GM18508 (cell line): ENCODE measurements at regions not wholly inside any gene's neighbourhood (a gene's known extent, or its start where the extent isn't known, plus 50 kb on each side); places are given as distances from the start of the nearest gene placed in this dataset.
"Not testable (repeated sequence)": the region's sequence is repeated elsewhere in the genome, so short reads cannot be mapped to it uniquely, and the experiment has no call there.

Experiments
- ATAC-seq: cut with Tn5 transposase; IDR thresholded peaks from one replicate; pipeline ENCODE4 v1.9.1; 2021; ENCODE audit warnings: moderate number of reproducible peaks; ENCODE audit not compliant: insufficient read depth, unreplicated experiment

DNA sequence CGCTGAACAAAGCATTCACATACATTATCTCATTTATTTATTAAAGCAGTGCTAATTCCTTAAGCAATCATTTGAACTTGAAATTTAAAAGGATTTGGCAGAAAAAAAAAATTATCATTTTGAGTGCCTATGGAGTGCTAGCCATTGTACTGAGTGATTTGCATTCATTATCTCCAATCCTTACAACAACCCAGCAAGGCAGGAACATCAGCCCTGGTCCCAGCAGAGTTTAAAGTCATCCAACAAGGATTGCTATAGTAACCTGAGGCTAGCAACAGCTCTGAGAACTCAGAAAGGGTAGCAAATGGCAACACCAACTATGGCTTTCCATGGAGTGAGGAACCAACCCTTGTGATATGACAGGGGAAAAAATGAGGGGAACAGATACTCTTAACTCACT, 237.6 kb upstream of the SETMAR start:
- ATAC-seq, result no peak

DNA sequence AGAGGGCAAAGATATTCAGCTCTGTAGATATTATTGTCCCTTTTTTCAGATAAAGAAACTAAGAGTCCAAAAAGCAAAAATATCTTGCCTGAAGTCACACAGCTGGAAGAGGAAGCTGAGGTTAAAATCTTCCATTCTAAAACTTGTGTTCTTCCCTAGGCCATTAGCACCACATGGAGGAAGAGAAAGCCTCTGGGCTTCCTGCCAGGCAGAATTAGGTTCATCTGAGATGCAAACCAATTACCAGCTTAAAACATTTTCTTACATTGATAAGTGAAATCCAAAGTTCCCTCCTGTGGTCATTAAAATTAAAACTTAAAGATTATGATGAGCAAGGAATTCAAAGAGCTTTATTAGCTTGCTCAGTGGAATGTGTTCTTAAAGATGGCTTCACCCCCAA, 235.3 kb upstream of the SETMAR start:
- ATAC-seq, result no peak

GRCh38 chr3:4069796-4070195, 233.4 kb upstream of the SETMAR start:
- no peak for ATAC-seq

- no peak for ATAC-seq
Measured at GRCh38 chr3:4071481-4072184, 231.5 kb upstream of the SETMAR start.

GRCh38 chr3:4077278-4077677, 225.9 kb upstream of the SETMAR start:
- not testable (repeated sequence) for ATAC-seq

DNA sequence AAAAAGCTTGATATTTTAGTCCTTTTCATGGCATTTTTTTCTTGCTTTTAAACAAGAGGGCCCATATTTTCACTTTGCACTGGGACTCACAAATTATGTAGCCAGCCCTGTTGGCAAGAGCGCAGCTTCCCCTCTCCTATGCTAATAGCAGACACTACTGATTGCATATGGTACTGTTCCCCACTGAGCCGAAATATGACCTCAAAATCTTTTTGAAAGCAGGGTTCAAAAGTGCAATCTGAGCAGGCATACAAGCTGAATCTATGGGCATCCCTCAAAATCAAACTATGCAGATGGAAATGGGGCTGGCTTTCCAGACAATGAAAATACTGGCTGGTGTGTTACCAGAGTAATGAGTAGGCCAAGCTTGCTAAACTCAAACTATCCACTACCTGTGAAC, 225.2 kb upstream of the SETMAR start:
- no peak for ATAC-seq

DNA sequence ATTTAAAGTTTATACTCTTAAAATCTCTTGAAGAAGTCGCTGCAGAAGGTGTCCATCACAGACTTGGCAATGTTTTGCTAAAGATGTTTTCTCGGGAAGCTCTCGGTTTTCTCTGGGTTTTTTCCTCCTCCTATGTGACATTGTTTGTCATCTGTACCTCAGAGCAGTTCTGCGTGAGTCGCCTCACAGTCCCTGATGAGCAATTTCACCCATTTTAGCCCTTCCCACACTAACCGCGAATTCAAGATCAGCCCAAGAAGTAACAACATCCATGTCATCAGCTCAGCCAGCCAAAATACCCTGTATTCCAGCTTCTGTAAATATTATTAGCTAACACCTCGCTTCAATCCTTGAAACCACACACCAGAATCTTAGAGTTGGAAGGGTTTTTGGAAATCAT, 224.3 kb upstream of the SETMAR start:
- ATAC-seq, result no peak

GRCh38 chr3:4079339-4080195, 223.6 kb upstream of the SETMAR start:
- no peak for ATAC-seq

DNA sequence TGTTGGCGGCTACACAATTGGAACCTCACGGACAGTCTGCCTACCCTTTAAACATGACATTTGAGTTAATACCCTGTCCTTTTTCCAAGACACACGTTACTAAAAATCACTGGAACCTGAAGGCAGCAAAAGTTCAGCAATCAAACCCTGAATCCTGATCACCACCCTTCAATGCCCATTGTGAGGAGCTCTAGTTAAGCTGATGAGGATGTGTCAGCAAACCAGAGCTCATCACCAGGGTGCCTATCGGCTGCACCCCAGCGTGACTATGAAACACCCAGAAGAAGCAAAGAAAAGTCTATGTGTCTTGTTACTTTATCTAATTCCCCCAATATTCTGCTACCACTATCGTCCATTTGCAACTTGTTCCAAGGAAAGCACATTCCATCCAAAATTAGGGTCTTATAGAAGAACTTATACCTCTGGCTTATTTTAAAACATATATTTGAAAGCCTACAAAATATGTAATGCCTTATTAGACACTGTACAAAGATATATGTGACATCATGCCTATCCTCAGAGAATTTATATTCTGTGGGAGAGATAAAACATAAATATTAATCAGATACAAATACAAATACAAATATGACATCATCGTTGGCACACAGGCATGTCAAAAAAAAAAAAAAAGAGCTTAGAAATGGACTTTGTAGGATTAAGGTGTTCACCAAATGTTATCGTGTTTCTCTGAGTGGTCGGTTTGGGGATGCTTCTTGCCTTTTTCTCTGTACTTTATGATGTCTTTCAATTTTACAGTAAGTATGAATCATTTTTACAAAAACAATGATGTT, 219.7 kb upstream of the SETMAR start:
- no peak for ATAC-seq

- ATAC-seq, result no peak
Measured at GRCh38 chr3:4084271-4084670, 218.9 kb upstream of the SETMAR start.

- ATAC-seq, result not testable (repeated sequence)
Measured at GRCh38 chr3:4086662-4087061, 216.5 kb upstream of the SETMAR start.

DNA sequence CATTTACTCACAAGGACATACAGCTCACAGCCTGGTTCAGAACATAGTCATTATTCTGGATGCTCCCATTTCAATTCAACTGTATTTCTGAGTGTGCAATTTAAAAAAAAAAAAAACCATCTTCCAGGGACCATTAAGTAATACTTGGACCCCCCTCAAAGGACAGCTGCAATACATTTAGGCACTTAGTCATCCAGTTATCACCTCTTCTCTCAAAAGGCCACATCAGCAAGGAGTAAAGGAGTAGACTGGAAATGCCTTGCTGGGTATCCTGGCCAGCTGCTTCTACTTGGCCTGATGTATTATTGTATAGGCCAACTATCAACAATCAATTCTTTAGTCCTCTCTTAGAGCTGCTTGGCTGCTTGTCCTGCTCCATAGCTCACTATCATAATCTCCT, 211.4 kb upstream of the SETMAR start:
- no peak for ATAC-seq

GRCh38 chr3:4097801-4098200, 205.4 kb upstream of the SETMAR start:
- no peak for ATAC-seq

GRCh38 chr3:4099607-4100006, 203.6 kb upstream of the SETMAR start:
- no peak for ATAC-seq

GRCh38 chr3:4107430-4107829, 195.7 kb upstream of the SETMAR start:
- no peak for ATAC-seq

DNA sequence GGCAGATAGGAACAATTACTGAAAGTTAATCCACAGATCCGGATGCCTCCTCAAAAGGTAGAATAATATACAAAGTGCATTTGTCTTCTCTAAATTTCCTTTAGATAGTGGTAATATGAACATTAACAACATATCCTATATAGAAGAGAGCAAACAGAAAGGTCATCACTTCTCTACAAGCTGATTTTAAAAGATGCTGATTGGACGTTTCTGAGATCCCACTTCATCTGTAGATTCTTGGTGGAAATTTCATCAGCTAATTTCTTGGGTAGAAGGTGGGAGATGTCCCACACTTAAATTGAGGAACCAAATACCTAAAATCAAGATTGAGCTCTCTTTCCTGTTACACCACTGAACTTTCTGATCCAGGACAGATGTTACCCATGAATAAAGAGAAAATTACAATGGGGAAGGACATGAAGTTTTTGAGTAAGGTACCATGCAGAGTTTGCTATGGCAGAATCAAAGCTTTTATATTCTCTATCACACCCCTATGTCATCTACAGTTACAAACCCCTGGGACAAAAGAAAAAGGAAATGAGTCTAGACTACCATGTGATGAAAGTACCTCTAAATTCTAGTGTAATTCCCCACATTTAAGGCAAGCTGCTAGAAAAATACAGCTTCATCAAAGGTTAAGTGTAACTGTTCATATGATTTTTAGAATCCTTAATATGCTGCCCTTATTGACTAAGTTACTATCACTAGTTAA, 189.2 kb upstream of the SETMAR start:
- no peak for ATAC-seq

GRCh38 chr3:4119119-4119518, 184.1 kb upstream of the SETMAR start:
- ATAC-seq, result no peak

- ATAC-seq, result no peak
Measured at GRCh38 chr3:4125576-4125975, 177.6 kb upstream of the SETMAR start.

GRCh38 chr3:4138150-4138785, 164.9 kb upstream of the SETMAR start:
- ATAC-seq, result no peak
